PC-3 (cell line): ENCODE measurements at regions not wholly inside any gene's neighbourhood (a gene's known extent, or its start where the extent isn't known, plus 50 kb on each side); places are given as distances from the start of the nearest gene placed in this dataset.

Experiments used
- ATAC-seq: fragments of 200-7000 bp; cut with Tn5 transposase; 2 replicates; pipeline ENCODE4 v1.9.1; 2020; ENCODE audit warnings: mild to moderate bottlenecking, moderate library complexity
- BruUV-seq: library from RNA; stranded (reverse); fragments of 400-500 nt; replicated peaks from 2 replicates; lab custom pipeline; 2021; lab: Mats Ljungman, UMichigan
- CTCF ChIA-PET: fragments of 300-600 bp; sonication (Branson Sonifier 250); formaldehyde crosslinking; loops from one replicate; lab custom pipeline; 2022; ENCODE audit warnings: antibody characterized with exemption; lab: Charles Lee
- POLR2A ChIA-PET: fragments of 300-600 bp; sonication (Branson Sonifier 250); formaldehyde crosslinking; loops from one replicate; lab custom pipeline; 2022; ENCODE audit warnings: antibody characterized with exemption; ENCODE audit not compliant: unreplicated experiment; lab: Charles Lee
- DNase-seq: peaks from one replicate; pipeline ENCODE4 v3.0.0-alpha.2; 2015
- H2AFZ ChIP-seq: fragments of 300-600 bp; sonication (generic); 2 replicates; pipeline ENCODE4 v1.6.0; 2016; ENCODE audit warnings: antibody characterized with exemption, low read length
- H3F3A ChIP-seq: fragments of 300-600 bp; sonication (generic); one replicate; pipeline ENCODE4 v1.6.0; 2017; ENCODE audit warnings: antibody characterized with exemption, low read length, control low read depth, mild to moderate bottlenecking; ENCODE audit not compliant: unreplicated experiment
- H3K27ac ChIP-seq: fragments of 300-600 bp; sonication (generic); 2 replicates; pipeline ENCODE4 v1.5.1; 2016; ENCODE audit warnings: mild to moderate bottlenecking, low read length
- H3K27me3 ChIP-seq: fragments of 300-600 bp; sonication (generic); 2 replicates; pipeline ENCODE4 v1.6.1; 2016; ENCODE audit warnings: low read length, mixed read lengths
- H3K36me3 ChIP-seq: fragments of 300-600 bp; sonication (generic); 2 replicates; pipeline ENCODE4 v1.6.1; 2016; ENCODE audit warnings: low read depth, mixed run types, low read length, mixed read lengths
- H3K4me1 ChIP-seq: fragments of 300-600 bp; sonication (generic); 2 replicates; pipeline ENCODE4 v1.5.1; 2016; ENCODE audit warnings: low read length; ENCODE audit not compliant: insufficient read depth
- H3K4me2 ChIP-seq: fragments of 300-600 bp; sonication (generic); 2 replicates; pipeline ENCODE4 v1.6.0; 2016; ENCODE audit warnings: low read length
- H3K4me3 ChIP-seq: fragments of 300-600 bp; sonication (generic); 2 replicates; pipeline ENCODE4 v1.5.1; 2016; ENCODE audit warnings: mild to moderate bottlenecking, low read length, mixed read lengths
- H3K79me2 ChIP-seq: fragments of 300-600 bp; sonication (generic); 2 replicates; pipeline ENCODE4 v1.6.1; 2017; ENCODE audit warnings: low read length, mixed read lengths
- H3K9ac ChIP-seq: fragments of 300-600 bp; sonication (generic); 2 replicates; pipeline ENCODE4 v1.6.0; 2016; ENCODE audit warnings: mild to moderate bottlenecking, low read length
- H3K9me2 ChIP-seq: fragments of 300-600 bp; sonication (generic); replicated peaks from 2 replicates; pipeline ENCODE4 v1.6.1; 2016; ENCODE audit warnings: mixed run types, low read length, mixed read lengths
- H3K9me3 ChIP-seq: fragments of 300-600 bp; sonication (generic); 2 replicates; pipeline ENCODE4 v1.6.1; 2016; ENCODE audit warnings: low read length, mixed read lengths
- H4K20me1 ChIP-seq: fragments of 300-600 bp; sonication (generic); 2 replicates; pipeline ENCODE4 v1.6.1; 2016; ENCODE audit warnings: low read length, mixed read lengths
- EZH2 ChIP-seq: fragments of 300-600 bp; sonication (generic); IDR thresholded peaks from one replicate; pipeline ENCODE4 v1.6.1; 2017; ENCODE audit warnings: antibody characterized with exemption, mild to moderate bottlenecking, low read length; ENCODE audit not compliant: unreplicated experiment
- EZH2phosphoT487 ChIP-seq: fragments of 300-600 bp; sonication (generic); IDR thresholded peaks from 2 replicates; pipeline ENCODE4 v1.6.1; 2018; ENCODE audit warnings: mild to moderate bottlenecking, antibody characterized with exemption, low read length, borderline replicate concordance
- intact Hi-C: fragments of 100-400 bp; cut with micrococcal nuclease; formaldehyde crosslinking; loops from 2 replicates; pipeline ENCODE4 v1.9.0; 2023
- TF ChIP-seq, protein P1 (sequence below): fragments of 300-600 bp; sonication (generic); conservative IDR thresholded peaks from 2 replicates; pipeline ENCODE4 v1.5.1; 2017; ENCODE audit warnings: antibody characterized with exemption, low read depth, mild to moderate bottlenecking, low read length

DNA sequence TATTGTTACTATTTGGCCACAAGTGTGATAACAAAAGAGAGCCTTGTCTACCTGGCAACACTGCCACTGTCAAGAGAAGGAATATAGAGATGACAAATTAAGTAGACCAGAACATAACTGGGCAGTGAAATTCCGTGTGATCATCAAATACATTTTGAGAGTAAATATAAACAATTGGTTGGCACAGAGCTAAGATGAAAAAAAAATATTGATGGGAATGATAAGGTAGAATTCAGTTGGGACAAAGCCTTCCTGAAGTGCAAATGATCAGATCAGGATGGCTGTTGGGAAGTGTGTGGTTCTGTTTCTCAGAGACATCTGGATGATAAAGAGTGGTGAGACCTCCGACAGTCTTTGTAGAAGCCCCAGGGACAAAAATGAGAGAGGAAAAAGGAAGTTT, 205.5 kb upstream of the CAMK1G start:
- TF ChIP-seq EZH2 = no peak
- no peak for TF ChIP-seq EZH2phosphoT487
- TF ChIP-seq, protein P1, sequence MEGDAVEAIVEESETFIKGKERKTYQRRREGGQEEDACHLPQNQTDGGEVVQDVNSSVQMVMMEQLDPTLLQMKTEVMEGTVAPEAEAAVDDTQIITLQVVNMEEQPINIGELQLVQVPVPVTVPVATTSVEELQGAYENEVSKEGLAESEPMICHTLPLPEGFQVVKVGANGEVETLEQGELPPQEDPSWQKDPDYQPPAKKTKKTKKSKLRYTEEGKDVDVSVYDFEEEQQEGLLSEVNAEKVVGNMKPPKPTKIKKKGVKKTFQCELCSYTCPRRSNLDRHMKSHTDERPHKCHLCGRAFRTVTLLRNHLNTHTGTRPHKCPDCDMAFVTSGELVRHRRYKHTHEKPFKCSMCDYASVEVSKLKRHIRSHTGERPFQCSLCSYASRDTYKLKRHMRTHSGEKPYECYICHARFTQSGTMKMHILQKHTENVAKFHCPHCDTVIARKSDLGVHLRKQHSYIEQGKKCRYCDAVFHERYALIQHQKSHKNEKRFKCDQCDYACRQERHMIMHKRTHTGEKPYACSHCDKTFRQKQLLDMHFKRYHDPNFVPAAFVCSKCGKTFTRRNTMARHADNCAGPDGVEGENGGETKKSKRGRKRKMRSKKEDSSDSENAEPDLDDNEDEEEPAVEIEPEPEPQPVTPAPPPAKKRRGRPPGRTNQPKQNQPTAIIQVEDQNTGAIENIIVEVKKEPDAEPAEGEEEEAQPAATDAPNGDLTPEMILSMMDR = no peak
- BruUV-seq = no TSS peak
- no peak overlapping the region for H3K27ac ChIP-seq
- no peaks in the 10 kb centered on the region for H3K36me3 ChIP-seq
- no peaks in the 10 kb centered on the region for H3K9me2 ChIP-seq
- H4K20me1 ChIP-seq = no peaks in the 10 kb centered on the region
- no peaks in the 10 kb centered on the region for H3K9me3 ChIP-seq
- DNase-seq = no peak
- ChIA-PET POLR2A (no interaction called here), CTCF (no interaction called here)
- peaks cover 5% of the 10 kb centered on the region for H3F3A ChIP-seq
- no peak for ATAC-seq
- intact Hi-C loops = no loop called here
- peaks cover 39% of the 10 kb centered on the region for H3K4me1 ChIP-seq
- no peak overlapping the region for H2AFZ ChIP-seq
- no peak overlapping the region for H3K4me3 ChIP-seq
- H3K9ac ChIP-seq = no peak overlapping the region
- H3K4me2 ChIP-seq = no peak overlapping the region
- no peaks in the 10 kb centered on the region for H3K27me3 ChIP-seq
- no peaks in the 10 kb centered on the region for H3K79me2 ChIP-seq

DNA sequence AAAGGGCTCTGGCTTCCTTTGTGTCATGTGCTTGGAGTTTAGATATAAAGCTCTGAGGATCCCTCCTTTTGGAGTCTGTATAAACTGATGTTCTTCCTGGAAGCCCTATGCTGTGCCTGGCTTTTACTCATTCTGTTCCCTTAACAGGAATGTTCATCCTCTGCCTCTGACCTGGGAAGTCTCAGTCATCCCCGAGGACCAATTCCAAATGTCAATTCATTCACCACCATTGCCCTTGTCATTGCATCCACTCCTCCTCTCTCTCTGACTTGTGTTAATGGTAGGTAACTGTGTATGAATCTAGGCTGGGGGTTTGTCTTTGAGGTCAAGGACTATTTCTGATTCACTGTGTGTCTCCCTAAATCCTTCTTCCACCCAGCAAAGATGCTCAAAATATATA, 204.2 kb upstream of the CAMK1G start:
- H3K36me3 ChIP-seq = no peaks in the 10 kb centered on the region
- no peak for TF ChIP-seq EZH2
- no peak for TF ChIP-seq EZH2phosphoT487
- TF ChIP-seq, protein P1 = no peak
- H3F3A ChIP-seq = peaks cover 16% of the 10 kb centered on the region
- H3K9ac ChIP-seq = no peak overlapping the region
- H3K79me2 ChIP-seq = no peaks in the 10 kb centered on the region
- no peaks in the 10 kb centered on the region for H3K9me2 ChIP-seq
- POLR2A ChIA-PET = no interaction called here
- no peaks in the 10 kb centered on the region for H4K20me1 ChIP-seq
- no peak for DNase-seq
- no peaks in the 10 kb centered on the region for H3K27me3 ChIP-seq
- H3K27ac ChIP-seq = no peak overlapping the region
- intact Hi-C loops = no loop called here
- no peaks in the 10 kb centered on the region for H3K9me3 ChIP-seq
- no peak overlapping the region for H3K4me3 ChIP-seq
- no TSS peak for BruUV-seq
- no peak overlapping the region for H2AFZ ChIP-seq
- peaks cover 52% of the 10 kb centered on the region for H3K4me1 ChIP-seq
- CTCF ChIA-PET = interaction anchor here (0.7 kb wide), 1 partner anchor 1294 kb away, joined by 3 read pairs; no protein-coding TSS in a partner anchor
- ATAC-seq = no peak
- H3K4me2 ChIP-seq = no peak overlapping the region

DNA sequence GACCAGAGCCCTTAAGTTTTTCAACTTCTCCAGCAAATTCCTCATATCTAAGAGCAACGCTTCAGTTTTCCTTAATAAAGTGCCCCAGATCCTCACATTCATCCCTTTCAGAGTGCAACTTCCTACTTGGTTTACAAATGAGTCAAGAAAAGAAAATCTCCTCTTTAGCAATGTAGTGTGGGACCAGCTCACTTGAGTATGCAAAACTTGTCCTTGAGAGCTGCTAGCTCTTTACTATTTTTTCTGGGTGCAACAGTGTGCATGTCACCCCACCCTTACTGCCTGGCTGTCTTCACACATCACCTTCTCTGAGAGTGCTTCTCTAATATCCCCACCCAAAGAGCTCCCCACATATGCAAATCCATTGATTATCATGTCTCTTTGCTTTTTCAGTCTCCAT, 203.1 kb upstream of the CAMK1G start:
- intact Hi-C loops = no loop called here
- POLR2A ChIA-PET = interaction anchor here (0.6 kb wide), 1 partner anchor 15 kb away, joined by 3 read pairs; no protein-coding TSS in a partner anchor
- H3K4me3 ChIP-seq = no peak overlapping the region

More for the DNA sequence above, 203.1 kb upstream of the CAMK1G start:
- no peak overlapping the region for H3K4me2 ChIP-seq
- no peaks in the 10 kb centered on the region for H3K79me2 ChIP-seq
- H3K9ac ChIP-seq = no peak overlapping the region
- H3K36me3 ChIP-seq = no peaks in the 10 kb centered on the region
- no peaks in the 10 kb centered on the region for H3K9me2 ChIP-seq
- H3K27ac ChIP-seq = no peak overlapping the region
- no peaks in the 10 kb centered on the region for H4K20me1 ChIP-seq
- TF ChIP-seq EZH2phosphoT487 = no peak
- TF ChIP-seq, protein P1 = no peak
- no peak for TF ChIP-seq EZH2
- DNase-seq (no peak), ATAC-seq (no peak)
- no TSS peak for BruUV-seq
- CTCF ChIA-PET = no interaction called here
- H3K27me3 ChIP-seq = no peaks in the 10 kb centered on the region
- H3K9me3 ChIP-seq = no peaks in the 10 kb centered on the region
- no peak overlapping the region for H2AFZ ChIP-seq
- peaks cover 57% of the 10 kb centered on the region for H3K4me1 ChIP-seq
- peaks cover 16% of the 10 kb centered on the region for H3F3A ChIP-seq
